Smooth muscle cell (in vitro differentiated cells): ENCODE measurements at regions not wholly inside any gene's neighbourhood (a gene's known extent, or its start where the extent isn't known, plus 50 kb on each side); places are given as distances from the start of the nearest gene placed in this dataset.

Source experiments
- DNase-seq: peaks from one replicate; lab custom pipeline; 2025; ENCODE audit not compliant: unreplicated experiment; lab: John Stamatoyannopoulos, UW
- H2AFZ ChIP-seq: fragments of 200-600 bp; sonication (generic); 2 replicates; pipeline ENCODE4 v1.6.0; 2016; ENCODE audit warnings: antibody characterized with exemption, low read depth, mild to moderate bottlenecking
- H3F3A ChIP-seq: fragments of 200-600 bp; sonication (generic); 2 replicates; pipeline ENCODE4 v1.6.0; 2017; ENCODE audit warnings: antibody characterized with exemption, low read depth
- H3K27ac ChIP-seq: fragments of 200-600 bp; sonication (generic); 2 replicates; pipeline ENCODE4 v1.5.1; 2016; ENCODE audit warnings: low read depth, mild to moderate bottlenecking
- H3K27me3 ChIP-seq: fragments of 200-600 bp; sonication (generic); 2 replicates; pipeline ENCODE4 v1.6.1; 2016; ENCODE audit warnings: low read depth, mild to moderate bottlenecking
- H3K36me3 ChIP-seq: fragments of 200-600 bp; sonication (generic); 2 replicates; pipeline ENCODE4 v1.5.1; 2016; ENCODE audit warnings: low read depth
- H3K4me1 ChIP-seq: fragments of 200-600 bp; sonication (generic); 2 replicates; pipeline ENCODE4 v1.5.1; 2016; ENCODE audit warnings: low read depth
- H3K4me2 ChIP-seq: fragments of 200-600 bp; sonication (generic); 2 replicates; pipeline ENCODE4 v1.6.0; 2016; ENCODE audit warnings: mild to moderate bottlenecking
- H3K4me3 ChIP-seq: fragments of 200-600 bp; sonication (generic); 2 replicates; pipeline ENCODE4 v1.5.1; 2016; ENCODE audit warnings: mild to moderate bottlenecking
- H3K79me2 ChIP-seq: fragments of 200-600 bp; sonication (generic); 2 replicates; pipeline ENCODE4 v1.6.0; 2016; ENCODE audit warnings: low read depth, mild to moderate bottlenecking
- H3K9ac ChIP-seq: fragments of 200-600 bp; sonication (generic); 2 replicates; pipeline ENCODE4 v1.6.0; 2016; ENCODE audit warnings: low read depth
- H3K9me3 ChIP-seq: fragments of 200-600 bp; sonication (generic); replicated peaks from 2 replicates; pipeline ENCODE4 v1.5.1; 2016; ENCODE audit warnings: low read depth
- H4K20me1 ChIP-seq: fragments of 200-600 bp; sonication (generic); 2 replicates; pipeline ENCODE4 v1.6.0; 2016; ENCODE audit warnings: low read depth
- WGBS: methylation state at CpG from one replicate; pipeline ENCODE4 v1.1.7; 2016; ENCODE audit warnings: low lambda C conversion rate; 5-methylcytosine and 5-hydroxymethylcytosine counted together
- TF ChIP-seq, protein P1 (sequence below): fragments of 200-600 bp; sonication (generic); IDR thresholded peaks from 2 replicates; pipeline ENCODE4 v1.5.1; 2017; ENCODE audit warnings: borderline replicate concordance, mild to moderate bottlenecking, antibody characterized with exemption; ENCODE audit not compliant: insufficient read depth, poor library complexity, severe bottlenecking

DNA sequence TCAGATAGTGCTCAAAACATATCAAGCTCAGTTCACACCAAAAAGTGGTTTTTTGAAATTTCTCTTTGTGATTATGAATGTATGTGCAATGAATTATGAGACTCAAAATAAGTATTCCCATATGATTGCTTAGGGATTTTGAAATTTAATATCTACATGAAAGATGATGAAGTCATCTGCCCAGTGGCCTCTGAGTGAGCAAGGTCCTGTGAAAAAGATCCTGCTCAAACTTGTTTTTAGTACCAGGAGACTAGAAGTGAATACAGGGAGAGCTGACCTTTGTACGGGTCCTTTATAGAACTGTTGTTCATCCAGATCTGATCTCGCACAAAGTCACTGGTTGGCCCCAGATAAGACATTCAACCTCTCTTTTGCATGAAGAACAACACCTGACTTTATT is 151.9 kb upstream of the MAF start:
- no peaks in the 10 kb centered on the region for H4K20me1 ChIP-seq
- no peaks in the 10 kb centered on the region for H3K36me3 ChIP-seq
- DNase-seq = no peak
- no peaks in the 10 kb centered on the region for H3K27me3 ChIP-seq
- TF ChIP-seq, protein P1, sequence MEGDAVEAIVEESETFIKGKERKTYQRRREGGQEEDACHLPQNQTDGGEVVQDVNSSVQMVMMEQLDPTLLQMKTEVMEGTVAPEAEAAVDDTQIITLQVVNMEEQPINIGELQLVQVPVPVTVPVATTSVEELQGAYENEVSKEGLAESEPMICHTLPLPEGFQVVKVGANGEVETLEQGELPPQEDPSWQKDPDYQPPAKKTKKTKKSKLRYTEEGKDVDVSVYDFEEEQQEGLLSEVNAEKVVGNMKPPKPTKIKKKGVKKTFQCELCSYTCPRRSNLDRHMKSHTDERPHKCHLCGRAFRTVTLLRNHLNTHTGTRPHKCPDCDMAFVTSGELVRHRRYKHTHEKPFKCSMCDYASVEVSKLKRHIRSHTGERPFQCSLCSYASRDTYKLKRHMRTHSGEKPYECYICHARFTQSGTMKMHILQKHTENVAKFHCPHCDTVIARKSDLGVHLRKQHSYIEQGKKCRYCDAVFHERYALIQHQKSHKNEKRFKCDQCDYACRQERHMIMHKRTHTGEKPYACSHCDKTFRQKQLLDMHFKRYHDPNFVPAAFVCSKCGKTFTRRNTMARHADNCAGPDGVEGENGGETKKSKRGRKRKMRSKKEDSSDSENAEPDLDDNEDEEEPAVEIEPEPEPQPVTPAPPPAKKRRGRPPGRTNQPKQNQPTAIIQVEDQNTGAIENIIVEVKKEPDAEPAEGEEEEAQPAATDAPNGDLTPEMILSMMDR = no peak
- no peak overlapping the region for H3K4me3 ChIP-seq
- WGBS = 95% methylated on average over 2 of the region's 2 CpGs
- H3K4me2 ChIP-seq = no peak overlapping the region
- no peak overlapping the region for H3K27ac ChIP-seq
- no peak overlapping the region for H3K9ac ChIP-seq
- H3K9me3 ChIP-seq = no peaks in the 10 kb centered on the region
- no peaks in the 10 kb centered on the region for H3K79me2 ChIP-seq
- H2AFZ ChIP-seq = no peak overlapping the region
- peaks cover 11% of the 10 kb centered on the region for H3F3A ChIP-seq
- peaks cover 8% of the 10 kb centered on the region for H3K4me1 ChIP-seq

- H3K79me2 ChIP-seq = no peaks in the 10 kb centered on the region
- 53% methylated on average over 4 of the region's 4 CpGs for WGBS
- no peaks in the 10 kb centered on the region for H3K9me3 ChIP-seq
- DNase-seq = no peak
- no peaks in the 10 kb centered on the region for H3K27me3 ChIP-seq
- H3K36me3 ChIP-seq = no peaks in the 10 kb centered on the region
- H3K27ac ChIP-seq = no peak overlapping the region
- H3K4me3 ChIP-seq = no peak overlapping the region
- TF ChIP-seq, protein P1 = no peak
- H3K4me2 ChIP-seq = no peak overlapping the region
- peaks cover 10% of the 10 kb centered on the region for H3F3A ChIP-seq
- H3K4me1 ChIP-seq = peaks cover 8% of the 10 kb centered on the region
- no peak overlapping the region for H3K9ac ChIP-seq
- no peaks in the 10 kb centered on the region for H4K20me1 ChIP-seq
- no peak overlapping the region for H2AFZ ChIP-seq
Measured at GRCh38 chr16:79751471-79752184, 151.1 kb upstream of the MAF start.

DNA sequence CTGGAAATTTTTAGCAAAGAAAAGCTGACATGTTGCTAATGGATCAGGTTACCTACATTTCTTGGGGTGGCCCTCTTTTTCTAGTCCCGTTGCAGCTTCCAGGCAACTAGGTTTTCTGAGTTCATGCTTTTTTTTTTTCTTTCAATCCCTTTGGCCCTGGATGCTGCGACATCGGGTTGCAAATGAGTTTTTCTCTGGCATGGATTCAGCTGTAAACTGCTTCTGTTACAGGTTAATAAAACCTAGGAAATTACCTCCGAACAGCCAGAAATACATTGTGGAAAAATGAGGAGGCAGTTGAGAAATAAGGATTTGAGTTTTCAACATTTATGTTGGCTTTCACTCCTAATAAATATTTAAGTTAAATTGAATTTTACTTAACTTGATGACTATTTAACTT is 149.8 kb upstream of the MAF start:
- H3K27ac ChIP-seq = no peak overlapping the region
- H3K9me3 ChIP-seq = no peaks in the 10 kb centered on the region
- no peaks in the 10 kb centered on the region for H3K27me3 ChIP-seq
- no peak overlapping the region for H3K9ac ChIP-seq
- TF ChIP-seq, protein P1 = no peak
- DNase-seq = no peak
- H3K4me3 ChIP-seq = no peak overlapping the region
- no peak overlapping the region for H3K4me2 ChIP-seq
- H3K79me2 ChIP-seq = no peaks in the 10 kb centered on the region
- H4K20me1 ChIP-seq = no peaks in the 10 kb centered on the region
- peaks cover 10% of the 10 kb centered on the region for H3F3A ChIP-seq
- no peak overlapping the region for H2AFZ ChIP-seq
- H3K4me1 ChIP-seq = peaks cover 8% of the 10 kb centered on the region
- H3K36me3 ChIP-seq = no peaks in the 10 kb centered on the region
- 92% methylated on average over 4 of the region's 4 CpGs for WGBS

- 98% methylated on average over 2 of the region's 2 CpGs for WGBS
- DNase-seq = no peak
- Histone ChIP-seq H3K9ac (no peak overlapping the region), H3K27ac (no peak overlapping the region), H3K79me2 (no peaks in the 10 kb centered on the region), H3F3A (peaks cover under 1% of the 10 kb centered on the region), H3K27me3 (no peaks in the 10 kb centered on the region), H3K9me3 (no peaks in the 10 kb centered on the region), H3K4me1 (no peaks in the 10 kb centered on the region), H4K20me1 (no peaks in the 10 kb centered on the region), H3K4me2 (no peak overlapping the region), H3K36me3 (no peaks in the 10 kb centered on the region), H2AFZ (no peak overlapping the region), H3K4me3 (no peak overlapping the region)
- TF ChIP-seq, protein P1 = no peak
Measured at GRCh38 chr16:79748629-79749028, 148.1 kb upstream of the MAF start.
